Glutamatergic neuron (in vitro differentiated cells): ENCODE measurements at regions not wholly inside any gene's neighbourhood (a gene's known extent, or its start where the extent isn't known, plus 50 kb on each side); places are given as distances from the start of the nearest gene placed in this dataset.

Experiments
- DNase-seq: peaks from one replicate; pipeline ENCODE4 v3.0.0; 2022
- H3K27ac Mint-ChIP-seq: one replicate; pipeline ENCODE4 v1.8.0; 2020; ENCODE audit warnings: mild to moderate bottlenecking, mixed read lengths, inconsistent platforms; ENCODE audit not compliant: unreplicated experiment
- H3K27me3 Mint-ChIP-seq: one replicate; pipeline ENCODE4 v1.8.0; 2020; ENCODE audit warnings: mild to moderate bottlenecking, moderate library complexity, mixed read lengths, inconsistent platforms; ENCODE audit not compliant: unreplicated experiment
- H3K36me3 Mint-ChIP-seq: one replicate; pipeline ENCODE4 v1.8.0; 2020; ENCODE audit warnings: mild to moderate bottlenecking, mixed read lengths, inconsistent platforms; ENCODE audit not compliant: unreplicated experiment
- H3K4me1 Mint-ChIP-seq: one replicate; pipeline ENCODE4 v1.8.0; 2020; ENCODE audit warnings: mild to moderate bottlenecking, low read depth, mixed read lengths, inconsistent platforms; ENCODE audit not compliant: unreplicated experiment
- H3K4me3 Mint-ChIP-seq: one replicate; pipeline ENCODE4 v1.8.0; 2020; ENCODE audit warnings: mild to moderate bottlenecking, mixed read lengths, inconsistent platforms; ENCODE audit not compliant: unreplicated experiment
- H3K9me3 Mint-ChIP-seq: one replicate; pipeline ENCODE4 v1.8.0; 2020; ENCODE audit warnings: mild to moderate bottlenecking, moderate library complexity, mixed read lengths, inconsistent platforms; ENCODE audit not compliant: unreplicated experiment
- TF ChIP-seq, protein P1 (sequence below): fragments of 200-600 bp; sonication (generic); IDR thresholded peaks from one replicate; pipeline ENCODE4 v1.5.0; 2021; ENCODE audit not compliant: partially characterized antibody, unreplicated experiment

- DNase-seq = no peak
- TF ChIP-seq, protein P1, sequence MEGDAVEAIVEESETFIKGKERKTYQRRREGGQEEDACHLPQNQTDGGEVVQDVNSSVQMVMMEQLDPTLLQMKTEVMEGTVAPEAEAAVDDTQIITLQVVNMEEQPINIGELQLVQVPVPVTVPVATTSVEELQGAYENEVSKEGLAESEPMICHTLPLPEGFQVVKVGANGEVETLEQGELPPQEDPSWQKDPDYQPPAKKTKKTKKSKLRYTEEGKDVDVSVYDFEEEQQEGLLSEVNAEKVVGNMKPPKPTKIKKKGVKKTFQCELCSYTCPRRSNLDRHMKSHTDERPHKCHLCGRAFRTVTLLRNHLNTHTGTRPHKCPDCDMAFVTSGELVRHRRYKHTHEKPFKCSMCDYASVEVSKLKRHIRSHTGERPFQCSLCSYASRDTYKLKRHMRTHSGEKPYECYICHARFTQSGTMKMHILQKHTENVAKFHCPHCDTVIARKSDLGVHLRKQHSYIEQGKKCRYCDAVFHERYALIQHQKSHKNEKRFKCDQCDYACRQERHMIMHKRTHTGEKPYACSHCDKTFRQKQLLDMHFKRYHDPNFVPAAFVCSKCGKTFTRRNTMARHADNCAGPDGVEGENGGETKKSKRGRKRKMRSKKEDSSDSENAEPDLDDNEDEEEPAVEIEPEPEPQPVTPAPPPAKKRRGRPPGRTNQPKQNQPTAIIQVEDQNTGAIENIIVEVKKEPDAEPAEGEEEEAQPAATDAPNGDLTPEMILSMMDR = no peak
- Mint-ChIP-seq H3K4me1 (peaks cover 4% of the 10 kb centered on the region), H3K36me3 (no peaks in the 10 kb centered on the region), H3K9me3 (peaks cover 2% of the 10 kb centered on the region), H3K4me3 (no peak overlapping the region), H3K27ac (no peak overlapping the region), H3K27me3 (peaks cover 2% of the 10 kb centered on the region)
Observed at GRCh38 chr11:82631722-82632630, 101.7 kb downstream of the FAM181B start.

- Mint-ChIP-seq H3K4me3 (no peak overlapping the region), H3K36me3 (no peaks in the 10 kb centered on the region), H3K27me3 (no peaks in the 10 kb centered on the region), H3K27ac (no peak overlapping the region), H3K4me1 (no peaks in the 10 kb centered on the region), H3K9me3 (no peaks in the 10 kb centered on the region)
- TF ChIP-seq, protein P1 = no peak
- DNase-seq = no peak
Observed at GRCh38 chr11:82610671-82611070, 123.0 kb downstream of the FAM181B start.

DNA sequence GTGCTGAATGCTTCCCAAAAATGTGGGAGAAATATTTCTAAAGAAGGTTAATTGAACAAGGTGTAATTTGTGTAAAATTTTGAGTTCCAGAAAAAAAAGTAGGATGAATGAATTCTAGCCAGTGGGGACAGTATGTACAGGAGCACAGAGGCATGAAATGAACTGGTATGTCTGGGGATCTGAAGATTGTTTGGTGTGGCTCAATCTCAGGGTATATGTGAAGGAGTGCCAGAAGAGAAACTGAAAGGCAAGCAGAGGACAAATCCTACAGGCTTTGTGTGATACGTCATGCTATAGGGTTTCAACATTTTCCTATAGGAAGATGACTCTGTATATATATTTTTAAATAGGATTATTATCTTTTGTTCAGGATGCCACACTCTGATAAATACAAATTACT is 126.9 kb downstream of the FAM181B start:
- H3K27me3 Mint-ChIP-seq = no peaks in the 10 kb centered on the region
- H3K9me3 Mint-ChIP-seq = peaks cover 3% of the 10 kb centered on the region
- TF ChIP-seq, protein P1 = no peak
- no peak overlapping the region for H3K27ac Mint-ChIP-seq
- H3K4me1 Mint-ChIP-seq = no peaks in the 10 kb centered on the region
- no peaks in the 10 kb centered on the region for H3K36me3 Mint-ChIP-seq
- H3K4me3 Mint-ChIP-seq = no peak overlapping the region
- no peak for DNase-seq

- peaks cover 3% of the 10 kb centered on the region for H3K9me3 Mint-ChIP-seq
- no peak overlapping the region for H3K27ac Mint-ChIP-seq
- H3K4me3 Mint-ChIP-seq = no peak overlapping the region
- no peaks in the 10 kb centered on the region for H3K27me3 Mint-ChIP-seq
- H3K36me3 Mint-ChIP-seq = no peaks in the 10 kb centered on the region
- no peak for DNase-seq
- TF ChIP-seq, protein P1 = no peak
- H3K4me1 Mint-ChIP-seq = no peaks in the 10 kb centered on the region
Observed at GRCh38 chr11:82601711-82602110, 132.0 kb downstream of the FAM181B start.

DNA sequence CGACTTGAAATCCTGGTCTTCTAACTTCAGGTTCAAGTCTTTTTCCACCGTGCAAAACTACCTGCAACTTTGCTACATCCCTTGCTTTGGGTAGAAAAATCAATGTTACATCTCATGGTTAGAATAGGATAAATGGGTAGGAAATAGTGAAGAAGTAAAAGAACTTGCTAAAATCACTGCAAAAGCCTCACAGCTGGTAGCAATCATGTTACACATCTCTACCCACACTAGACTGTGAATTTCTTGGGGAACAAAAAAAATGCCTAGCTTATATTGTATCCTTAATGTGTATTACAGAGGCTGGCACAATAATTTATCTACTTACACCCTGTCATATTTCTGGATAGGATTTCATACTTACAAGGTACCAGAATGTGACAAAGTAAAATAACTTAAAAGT is 133.8 kb downstream of the FAM181B start:
- Mint-ChIP-seq H3K27me3 (no peaks in the 10 kb centered on the region), H3K27ac (no peak overlapping the region), H3K36me3 (no peaks in the 10 kb centered on the region), H3K4me3 (no peak overlapping the region), H3K4me1 (no peaks in the 10 kb centered on the region), H3K9me3 (peaks cover 3% of the 10 kb centered on the region)
- DNase-seq = no peak
- TF ChIP-seq, protein P1 = no peak
